AG09319 (cell line): ENCODE measurements at regions not wholly inside any gene's neighbourhood (a gene's known extent, or its start where the extent isn't known, plus 50 kb on each side); places are given as distances from the start of the nearest gene placed in this dataset.

ENCODE experiments used
- DNase-seq: peaks from one replicate; pipeline ENCODE4 v3.0.0-alpha.2; 2010; ENCODE audit warnings: low read depth; ENCODE audit errors: extremely low read depth
- CTCF ChIP-seq: IDR thresholded peaks from 2 replicates; pipeline ENCODE4 v1.5.1; 2011; ENCODE audit warnings: low read depth, mild to moderate bottlenecking, inconsistent platforms, low read length, moderate library complexity

GRCh38 chr2:103268841-103269498, 507.1 kb downstream of the TMEM182 start:
- no peak for DNase-seq
- TF ChIP-seq CTCF: no peak

GRCh38 chr2:103276869-103277268, 515.0 kb downstream of the TMEM182 start:
- no peak for TF ChIP-seq CTCF

DNA sequence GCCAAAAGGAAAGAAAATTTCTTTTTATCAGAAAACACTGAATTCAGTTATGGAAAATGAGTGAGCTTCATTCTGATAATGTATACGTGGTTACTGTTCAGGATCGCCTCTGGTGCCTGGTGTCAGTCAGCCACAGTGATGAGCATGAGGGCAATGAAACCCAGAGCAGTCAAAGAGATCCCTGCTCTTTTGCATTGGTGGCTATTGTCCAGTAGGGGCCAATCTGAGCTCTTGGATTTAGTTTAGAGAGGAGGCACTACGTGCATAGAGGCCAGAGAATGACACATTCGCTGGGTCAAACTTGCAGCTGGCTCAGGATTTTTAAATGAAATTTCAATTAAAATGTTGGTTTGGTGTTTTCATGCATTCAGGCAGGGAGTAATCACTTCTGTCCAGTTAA, 522.9 kb downstream of the TMEM182 start:
- DNase-seq: no peak

More at GRCh38 chr2:103276869-103277268, 515.0 kb downstream of the TMEM182 start:
- no peak for DNase-seq

GRCh38 chr2:103285354-103285753, 523.5 kb downstream of the TMEM182 start:
- no peak for TF ChIP-seq CTCF
- DNase-seq: no peak

More for the DNA sequence above, 522.9 kb downstream of the TMEM182 start:
- TF ChIP-seq CTCF: no peak

DNA sequence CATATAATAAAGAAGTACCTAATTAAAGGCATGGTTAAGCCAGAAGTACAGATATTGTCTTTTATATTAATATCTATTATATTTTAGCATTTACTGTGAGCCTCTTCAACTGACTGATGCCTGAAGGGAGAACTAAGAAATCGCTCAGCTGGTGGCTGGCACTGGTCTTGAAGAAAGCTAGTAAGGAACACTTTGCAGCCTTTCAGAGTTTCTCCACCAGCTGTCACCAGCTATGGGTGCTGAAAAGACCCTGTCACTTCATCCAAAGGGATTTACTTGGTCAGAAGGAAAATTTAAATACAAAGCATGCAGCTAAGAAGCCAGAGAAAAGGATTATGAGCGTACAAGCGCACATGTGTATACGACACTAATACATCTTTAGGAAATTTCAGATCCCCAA, 525.9 kb downstream of the TMEM182 start:
- DNase-seq: no peak

GRCh38 chr2:103288696-103289095, 526.9 kb downstream of the TMEM182 start:
- DNase-seq: no peak
- TF ChIP-seq CTCF: no peak

More for the DNA sequence above, 525.9 kb downstream of the TMEM182 start:
- TF ChIP-seq CTCF: no peak

DNA sequence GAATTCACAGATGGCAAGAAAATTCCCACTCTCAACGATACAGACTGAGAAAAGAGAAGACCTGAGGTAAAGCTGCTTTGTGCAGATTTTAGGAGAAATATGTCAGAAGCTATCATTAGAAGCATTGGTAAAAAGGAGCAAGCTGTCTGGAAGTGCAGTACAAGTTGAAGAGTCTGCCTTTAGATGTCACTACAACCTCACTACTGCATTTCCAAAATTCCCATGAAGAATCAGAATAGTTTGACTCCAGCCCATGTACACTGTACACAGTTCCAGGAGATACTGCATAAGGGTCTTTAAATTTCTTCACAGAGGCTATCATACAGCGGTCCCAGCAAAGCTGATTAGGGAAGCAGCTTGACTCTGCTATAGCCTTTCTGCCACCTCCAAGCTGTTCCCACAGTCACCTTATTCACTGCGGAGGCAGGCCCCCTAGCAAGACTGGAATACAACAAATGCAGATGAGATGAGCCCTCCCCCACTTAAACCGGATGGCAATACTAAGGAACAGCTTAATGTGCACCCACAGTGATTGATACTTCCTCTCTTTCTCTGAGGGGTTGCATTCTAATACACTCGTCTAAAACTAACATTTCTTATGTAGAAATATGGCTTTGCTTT, 527.4 kb downstream of the TMEM182 start:
- no peak for DNase-seq
- no peak for TF ChIP-seq CTCF
